HG02884 (cell line): ENCODE measurements at regions not wholly inside any gene's neighbourhood (a gene's known extent, or its start where the extent isn't known, plus 50 kb on each side); places are given as distances from the start of the nearest gene placed in this dataset.
"Not testable (repeated sequence)": the region's sequence is repeated elsewhere in the genome, so short reads cannot be mapped to it uniquely, and the experiment has no call there.

Experiments
- ATAC-seq: cut with Tn5 transposase; IDR thresholded peaks from one replicate; pipeline ENCODE4 v1.9.1; 2021; ENCODE audit warnings: mild to moderate bottlenecking, moderate library complexity; ENCODE audit not compliant: unreplicated experiment

GRCh38 chrX:42290608-42291007 is 367.3 kb upstream of the CASK start:
- no peak for ATAC-seq

DNA sequence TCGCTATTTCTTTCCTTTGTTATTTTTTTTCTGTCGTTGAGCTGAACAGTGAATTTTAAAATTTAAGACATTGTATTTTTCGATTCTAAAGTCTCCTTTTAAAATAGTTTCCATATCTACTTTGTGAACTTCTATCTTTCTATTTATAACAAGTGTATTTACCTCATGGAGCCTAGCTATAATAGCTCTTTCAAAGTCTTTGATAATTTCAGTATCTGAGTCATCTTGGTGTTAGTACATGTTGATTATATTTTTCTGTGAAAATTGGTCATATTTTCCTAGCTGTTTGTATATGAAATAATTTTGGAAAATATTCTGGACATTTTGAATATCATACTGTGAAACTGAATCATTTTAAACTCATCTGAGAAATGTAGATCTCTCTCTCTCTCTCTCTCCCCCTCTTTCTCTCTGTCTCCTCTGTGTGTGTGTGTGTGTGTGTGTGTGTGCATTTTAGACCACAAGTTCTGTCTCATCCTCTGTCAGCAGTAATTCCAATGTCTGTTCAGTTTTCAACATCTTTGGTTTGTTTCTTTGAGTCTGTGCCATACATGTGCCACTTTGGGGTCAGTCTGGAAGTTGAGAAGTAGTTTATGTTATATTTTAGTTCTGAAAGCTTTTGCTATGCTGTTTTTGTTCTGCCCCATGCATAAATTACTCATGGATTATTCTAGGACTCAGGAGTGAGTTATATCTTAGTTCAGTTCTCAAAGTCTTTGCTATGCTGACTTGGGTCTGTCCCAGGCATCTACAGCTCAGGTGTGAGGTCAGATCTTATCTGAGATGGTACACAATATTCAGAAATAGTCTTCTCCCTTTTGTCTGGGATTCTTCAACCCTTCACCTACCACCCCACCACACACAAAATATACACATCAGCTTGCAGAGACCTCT is 366.4 kb upstream of the CASK start:
- ATAC-seq, result no peak

GRCh38 chrX:42285681-42286080 is 362.3 kb upstream of the CASK start:
- ATAC-seq, result not testable (repeated sequence)

DNA sequence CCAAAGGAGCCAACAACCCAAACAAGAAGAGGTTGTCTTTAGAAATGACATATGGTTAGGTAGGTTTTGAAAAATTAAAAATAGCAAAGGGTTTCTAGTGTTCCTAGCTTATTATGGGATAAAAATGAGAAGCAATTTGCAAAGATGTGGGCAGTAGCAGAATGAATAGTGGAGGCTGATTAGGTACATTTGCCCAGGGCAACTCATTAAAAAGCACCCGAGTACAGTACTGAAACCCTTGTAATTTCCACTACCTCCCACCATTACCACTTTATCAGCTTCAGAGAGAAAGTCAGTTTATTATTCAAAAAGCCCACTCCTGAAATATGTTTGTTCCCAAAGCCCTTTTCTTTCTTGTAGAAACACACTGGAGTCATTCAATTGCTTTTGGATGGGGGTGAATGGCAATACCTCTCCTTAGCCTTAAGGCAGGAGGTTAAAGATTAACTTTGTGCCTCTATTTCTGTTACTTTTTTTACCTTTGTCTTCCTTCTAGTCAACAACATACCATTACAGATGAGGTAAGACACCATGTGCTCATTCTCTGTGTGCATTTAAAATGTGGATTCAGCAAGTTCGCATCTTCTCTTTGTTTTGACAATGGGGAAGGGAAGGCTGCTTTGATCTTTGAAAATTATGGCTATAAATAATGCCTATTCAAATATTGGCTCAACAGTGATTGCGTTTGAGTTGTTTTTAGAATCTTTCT is 353.8 kb upstream of the CASK start:
- ATAC-seq, result no peak

- ATAC-seq, result no peak
These were observed 350.8 kb upstream of the CASK start for GRCh38 chrX:42274151-42274550.

DNA sequence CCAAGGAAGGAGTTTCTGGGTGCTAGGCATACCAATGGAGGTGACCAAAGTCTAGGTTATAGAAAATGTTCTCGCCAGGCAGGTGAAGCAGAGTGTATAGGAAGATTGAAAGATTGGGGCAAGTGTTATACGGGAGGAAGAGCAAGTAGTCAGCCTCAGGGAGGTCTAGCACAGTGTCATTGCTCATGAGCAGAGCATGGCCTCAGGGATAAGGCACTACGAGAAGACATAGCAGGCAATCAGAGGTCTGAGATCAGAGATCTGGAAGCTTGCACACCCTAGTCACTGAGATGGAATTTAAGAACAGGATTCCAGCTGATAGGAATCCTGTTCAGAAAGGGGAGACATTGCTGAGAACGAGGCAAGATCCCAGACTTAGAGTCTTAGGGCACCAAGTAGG is 350.0 kb upstream of the CASK start:
- ATAC-seq, result no peak

DNA sequence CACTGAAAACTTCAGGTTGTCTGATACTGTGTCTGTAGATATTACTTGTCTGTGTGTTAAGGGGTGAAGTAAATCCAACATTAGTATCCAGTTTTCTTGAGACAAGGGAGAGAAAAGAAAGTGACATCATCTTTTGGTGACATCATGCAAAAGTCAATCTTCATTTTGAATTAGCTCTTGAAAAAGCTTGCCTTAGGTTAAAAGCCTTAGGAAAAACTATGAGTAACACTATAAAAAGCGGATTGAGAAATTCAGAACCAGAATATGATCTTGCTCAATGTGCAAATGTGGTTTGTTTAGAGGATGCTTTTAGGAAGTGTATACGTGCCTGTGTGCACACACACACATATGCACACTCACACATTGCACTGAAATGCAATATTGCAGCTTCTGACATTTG is 345.8 kb upstream of the CASK start:
- ATAC-seq, result no peak

GRCh38 chrX:42260854-42261253 is 337.5 kb upstream of the CASK start:
- ATAC-seq, result no peak

- no peak for ATAC-seq
These were observed 324.9 kb upstream of the CASK start for GRCh38 chrX:42248226-42248625.

DNA sequence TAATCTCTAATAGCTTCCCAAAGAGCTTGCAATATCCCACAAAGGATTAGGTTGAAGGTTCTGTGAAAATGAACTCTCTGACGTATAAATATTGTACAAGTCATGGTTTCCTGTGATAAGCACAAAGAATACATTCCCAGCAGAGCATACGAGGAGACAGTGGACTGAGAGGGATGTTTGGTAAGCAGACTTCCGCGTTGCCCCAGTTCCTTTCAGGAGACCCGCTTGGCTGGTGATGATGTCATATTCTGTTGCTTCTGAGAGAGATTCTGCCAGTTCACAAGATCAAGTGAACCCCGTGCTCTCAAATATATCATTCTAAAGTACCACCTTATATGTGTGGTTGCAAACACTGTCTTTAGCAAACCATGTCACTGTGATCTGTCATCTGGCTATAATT is 323.9 kb upstream of the CASK start:
- ATAC-seq, result no peak

- ATAC-seq, result no peak
These were observed 323.5 kb upstream of the CASK start for GRCh38 chrX:42246814-42247213.

- ATAC-seq, result no peak
These were observed 318.6 kb upstream of the CASK start for GRCh38 chrX:42242004-42242403.

GRCh38 chrX:42241421-42241820 is 318.1 kb upstream of the CASK start:
- ATAC-seq, result no peak

- no peak for ATAC-seq
These were observed 314.6 kb upstream of the CASK start for GRCh38 chrX:42237956-42238355.

- no peak for ATAC-seq
These were observed 306.2 kb upstream of the CASK start for GRCh38 chrX:42229533-42229932.

DNA sequence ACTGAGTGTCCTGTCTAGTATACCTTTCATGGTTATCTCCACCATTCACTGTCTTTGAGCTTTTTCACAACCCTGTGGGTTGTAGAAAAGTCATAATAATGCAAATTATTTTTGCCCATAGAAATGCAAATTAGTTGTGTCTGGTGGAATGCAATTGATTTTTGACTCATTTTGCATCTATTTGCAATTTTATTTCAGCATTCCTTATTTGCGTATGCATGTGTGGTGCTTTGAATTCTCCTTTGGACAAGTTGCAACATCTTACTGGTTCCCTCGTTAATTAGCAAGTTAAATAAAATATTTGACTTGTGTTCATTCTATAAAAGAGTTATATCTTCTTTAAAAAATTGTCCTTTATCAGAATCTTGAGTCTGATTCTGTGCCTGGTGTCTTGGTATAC is 297.3 kb upstream of the CASK start:
- ATAC-seq, result no peak

DNA sequence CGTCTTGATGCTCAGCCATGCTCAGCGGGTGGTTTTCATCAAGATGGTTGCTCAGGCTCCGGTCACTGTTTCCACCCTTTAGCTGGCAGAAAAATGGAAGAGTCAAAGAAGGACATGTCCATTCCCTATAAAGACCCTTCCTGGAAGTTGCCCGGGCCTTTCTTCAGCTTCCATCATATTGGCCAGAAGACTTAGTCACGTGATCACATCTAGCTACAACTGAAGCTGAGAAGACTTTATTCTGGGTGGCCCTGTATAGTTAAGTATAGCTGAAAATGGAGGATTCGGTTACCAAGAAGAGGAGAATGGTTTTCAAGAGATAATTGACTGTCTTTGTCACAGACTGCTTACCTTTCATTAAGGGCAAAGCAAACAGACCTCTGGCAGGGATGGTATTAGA is 296.7 kb upstream of the CASK start:
- no peak for ATAC-seq

DNA sequence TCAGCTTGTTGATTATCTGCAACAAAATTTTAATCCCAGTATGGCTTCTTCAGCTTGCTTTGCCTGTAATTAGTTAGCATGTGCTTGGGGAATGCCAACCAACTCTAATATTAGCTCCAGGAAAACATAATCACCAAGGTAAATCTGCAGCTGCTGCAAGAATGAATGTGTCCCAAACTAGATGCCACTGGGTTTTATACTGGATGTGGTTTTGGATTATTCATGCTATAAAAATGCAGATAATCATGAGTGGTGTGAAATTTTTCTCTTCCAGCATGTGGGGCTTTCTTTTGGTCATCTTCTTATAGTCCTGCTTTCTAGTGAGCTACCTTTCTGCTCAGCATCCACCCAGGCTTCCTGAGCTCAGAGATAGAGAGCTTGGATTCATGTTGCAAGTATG is 295.9 kb upstream of the CASK start:
- ATAC-seq, result no peak

DNA sequence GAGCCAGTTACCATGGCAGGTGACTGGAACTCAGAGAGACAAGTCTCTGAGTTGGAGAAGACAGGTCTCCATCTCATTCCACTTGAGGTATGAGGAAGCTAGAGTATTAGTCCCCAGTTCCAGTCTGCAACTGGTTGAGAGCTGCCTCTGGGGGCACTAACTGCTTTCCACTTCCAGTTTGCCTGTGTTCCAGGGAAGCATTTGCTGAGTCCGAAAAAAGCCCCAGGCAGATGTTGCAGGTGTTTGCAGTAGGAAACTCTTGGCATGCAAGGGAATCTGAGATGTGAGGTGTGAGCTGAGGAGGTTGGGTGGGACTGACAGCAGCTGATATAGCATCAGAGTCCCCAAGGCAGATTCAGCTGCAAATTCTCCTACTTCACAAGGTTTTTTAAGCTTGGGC is 272.2 kb upstream of the CASK start:
- no peak for ATAC-seq

DNA sequence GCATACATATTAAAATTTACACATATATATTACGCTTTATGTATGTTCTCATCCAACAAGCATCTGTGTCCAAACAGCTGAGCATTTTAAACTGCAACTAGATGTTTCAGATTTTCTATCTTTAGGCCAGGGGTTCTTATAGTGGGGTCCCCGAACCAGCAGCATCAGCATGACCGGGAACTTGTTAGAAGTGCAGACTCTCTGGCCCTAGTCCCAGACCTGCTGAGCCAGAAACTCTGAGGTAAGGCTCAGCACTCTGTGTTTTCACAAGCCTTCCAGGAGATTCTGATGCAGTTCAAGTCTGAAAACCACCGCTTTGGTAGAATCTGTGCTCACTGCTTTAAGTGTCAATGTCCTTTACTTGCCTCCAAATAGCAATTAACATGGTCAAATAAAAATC is 266.2 kb upstream of the CASK start:
- ATAC-seq, result no peak

GRCh38 chrX:42188730-42189129 is 265.4 kb upstream of the CASK start:
- no peak for ATAC-seq

GRCh38 chrX:42176789-42177188 is 253.4 kb upstream of the CASK start:
- no peak for ATAC-seq
